HL-60 (cell line): ENCODE measurements at regions not wholly inside any gene's neighbourhood (a gene's known extent, or its start where the extent isn't known, plus 50 kb on each side); places are given as distances from the start of the nearest gene placed in this dataset.
"Not testable (repeated sequence)": the region's sequence is repeated elsewhere in the genome, so short reads cannot be mapped to it uniquely, and the experiment has no call there.

Experiments used
- CTCF ChIP-seq: IDR thresholded peaks from one replicate; pipeline ENCODE4 v1.5.1; 2011; ENCODE audit warnings: low read length, control low read depth, inconsistent platforms; ENCODE audit not compliant: insufficient read depth
- GABPA ChIP-seq: IDR thresholded peaks from 2 replicates; pipeline ENCODE4 v1.6.1; 2012; ENCODE audit warnings: low read depth
- POLR2AphosphoS5 ChIP-seq: IDR thresholded peaks from 2 replicates; pipeline ENCODE4 v1.6.1; 2012; ENCODE audit warnings: low read depth
- REST ChIP-seq: IDR thresholded peaks from 2 replicates; pipeline ENCODE4 v1.6.1; 2012; ENCODE audit warnings: low read depth; ENCODE audit not compliant: insufficient replicate concordance

GRCh38 chr16:18252943-18253342 lies 83.6 kb downstream of the NPIPA8 start:
- TF ChIP-seq CTCF, POLR2AphosphoS5, REST, GABPA: not testable (repeated sequence)
